NOMO-1 (cell line): ENCODE measurements at regions not wholly inside any gene's neighbourhood (a gene's known extent, or its start where the extent isn't known, plus 50 kb on each side); places are given as distances from the start of the nearest gene placed in this dataset.
"Not testable (repeated sequence)": the region's sequence is repeated elsewhere in the genome, so short reads cannot be mapped to it uniquely, and the experiment has no call there.

Experiments
- DNase-seq, 2 experiments: peaks; one replicate each; lab custom pipeline; 2025; ENCODE audit not compliant: unreplicated experiment in 2 of 2; lab: John Stamatoyannopoulos, UW

GRCh38 chr5:167939686-167940085 is 351.8 kb upstream of the WWC1 start:
- no peak for DNase-seq

- DNase-seq: no peak
Measured at GRCh38 chr5:167940911-167941310, 350.5 kb upstream of the WWC1 start.

GRCh38 chr5:167941556-167941955 is 349.9 kb upstream of the WWC1 start:
- not testable (repeated sequence) for DNase-seq

DNA sequence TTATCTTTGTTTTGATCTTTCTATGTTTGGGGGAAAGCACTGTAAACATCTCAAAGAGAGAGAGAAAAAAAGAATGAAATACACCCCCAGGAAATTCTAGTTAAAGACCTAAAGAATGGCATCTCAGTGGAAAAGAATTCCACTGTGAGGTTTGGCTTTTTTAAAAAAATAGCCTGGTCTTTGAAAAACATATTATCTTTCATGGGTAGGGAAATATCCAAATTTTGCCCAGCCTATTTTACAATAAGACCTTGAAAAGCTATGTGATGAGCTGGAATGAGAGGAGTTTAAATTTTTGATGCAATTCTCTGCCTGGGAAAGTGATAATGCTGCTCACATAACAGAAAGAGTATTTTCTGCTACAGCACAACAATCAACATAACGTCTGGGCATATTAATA is 348.1 kb upstream of the WWC1 start:
- no peak for DNase-seq

DNA sequence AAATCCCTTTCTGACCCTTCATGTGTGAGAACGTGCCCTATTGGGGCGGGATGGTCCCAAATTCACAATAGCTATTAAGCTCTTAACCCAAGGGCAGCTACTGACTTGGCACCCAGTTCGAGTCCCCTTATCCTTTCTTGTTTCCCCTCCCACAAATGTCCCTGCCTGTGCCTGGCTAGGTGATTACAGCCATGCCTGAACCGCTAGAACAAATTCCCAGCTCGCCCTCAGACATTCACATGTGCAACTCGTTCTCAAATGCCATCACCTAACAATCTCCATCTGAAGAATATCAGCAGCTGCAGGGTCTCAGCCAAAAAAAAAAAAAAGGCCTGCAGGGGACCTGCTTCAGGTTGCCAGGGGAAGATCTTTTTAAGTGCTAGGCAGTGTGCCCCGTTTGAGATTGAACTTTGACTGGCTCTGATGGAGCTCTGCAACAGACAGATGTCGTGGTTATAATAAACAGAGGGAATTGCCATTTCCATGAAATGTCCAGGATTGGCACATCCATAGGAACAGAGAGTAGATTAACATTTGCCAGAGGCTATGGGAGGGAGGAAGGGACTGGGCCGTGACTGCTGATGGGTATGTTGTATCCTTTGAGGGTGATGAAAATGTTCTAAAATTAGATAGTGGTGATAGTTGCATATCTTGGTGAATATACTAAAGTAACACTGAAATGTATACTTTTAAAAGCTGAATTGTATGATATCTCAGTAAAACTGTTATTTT is 347.2 kb upstream of the WWC1 start:
- no peak for DNase-seq

- DNase-seq: no peak
Measured at GRCh38 chr5:167945542-167946384, 345.7 kb upstream of the WWC1 start.

DNA sequence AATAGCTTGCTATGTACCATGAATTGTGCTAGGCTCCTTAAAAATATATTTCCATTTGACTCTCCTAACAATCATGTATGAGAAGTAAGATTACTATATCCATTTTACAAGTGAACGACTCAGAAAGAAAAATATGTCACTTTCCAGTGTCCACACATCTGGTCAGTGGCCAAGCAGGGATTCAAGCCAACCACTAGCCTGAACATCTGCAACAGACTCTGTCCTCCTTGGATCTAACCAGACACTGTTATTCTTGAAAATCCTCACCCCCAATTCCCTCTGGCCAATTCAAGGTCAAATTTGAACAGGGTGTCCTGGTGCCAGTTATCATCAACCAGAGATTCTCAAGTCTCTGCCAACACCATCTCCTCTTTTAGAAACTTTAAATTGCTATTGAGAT is 344.1 kb upstream of the WWC1 start:
- no peak for DNase-seq

DNA sequence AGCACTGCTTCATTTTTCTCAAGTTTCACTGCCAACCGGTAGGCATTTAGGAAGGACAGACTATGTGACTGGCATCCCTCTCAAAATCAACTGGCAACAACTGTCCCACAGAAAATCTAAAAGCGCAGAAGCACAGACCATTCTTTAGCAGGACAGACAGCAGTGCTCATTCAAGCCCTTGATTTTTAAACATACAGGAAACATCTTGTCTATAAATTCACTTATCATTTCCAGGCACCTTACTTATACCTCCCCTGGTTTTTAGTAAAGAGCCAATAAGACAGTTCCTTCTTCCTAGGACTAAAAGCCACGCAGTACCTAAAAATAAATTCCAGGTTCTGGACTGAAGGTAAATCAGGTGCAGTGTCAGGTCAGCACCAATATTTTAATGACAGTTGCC is 343.2 kb upstream of the WWC1 start:
- no peak for DNase-seq

GRCh38 chr5:167949435-167949834 is 342.0 kb upstream of the WWC1 start:
- DNase-seq: no peak

- no peak for DNase-seq
Measured at GRCh38 chr5:167950126-167950721, 341.2 kb upstream of the WWC1 start.

GRCh38 chr5:167951116-167951515 is 340.3 kb upstream of the WWC1 start:
- DNase-seq: no peak

- no peak for DNase-seq
Measured at GRCh38 chr5:167952278-167952995, 339.0 kb upstream of the WWC1 start.

DNA sequence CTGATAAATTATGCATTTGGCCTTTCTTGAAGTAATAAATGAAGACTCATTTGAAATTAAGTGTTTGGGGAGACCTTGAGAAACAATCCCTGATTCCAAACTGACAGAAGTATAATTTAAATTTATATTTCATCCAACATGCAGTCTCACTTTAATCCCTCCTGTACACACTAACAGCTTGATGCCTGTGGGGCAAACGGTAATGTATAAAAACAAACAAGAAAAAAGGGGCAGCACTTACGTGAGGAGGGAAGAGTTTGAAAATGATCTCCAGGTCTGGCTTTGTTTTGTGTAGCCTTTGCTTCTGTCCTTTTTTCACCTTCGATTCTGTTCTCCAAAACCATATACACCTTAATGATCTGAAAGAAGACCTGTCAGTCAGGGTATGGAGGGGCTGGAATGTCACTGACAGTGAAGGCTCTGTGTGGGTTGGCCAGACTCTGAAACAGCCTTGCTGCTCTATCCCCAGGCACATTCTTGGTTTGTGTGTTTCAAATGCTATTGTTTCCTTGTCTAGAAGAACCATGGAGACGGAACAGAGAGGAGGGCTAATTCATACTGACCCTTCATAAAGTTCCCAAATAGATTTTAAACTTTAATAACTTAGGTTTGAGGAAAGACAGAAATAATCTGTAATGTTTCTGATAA is 338.2 kb upstream of the WWC1 start:
- DNase-seq: no peak

GRCh38 chr5:167961731-167962130 is 329.7 kb upstream of the WWC1 start:
- no peak for DNase-seq

GRCh38 chr5:167964529-167964928 is 326.9 kb upstream of the WWC1 start:
- no peak for DNase-seq

- DNase-seq: no peak
Measured at GRCh38 chr5:167965710-167966109, 325.7 kb upstream of the WWC1 start.

- no peak for DNase-seq
Measured at GRCh38 chr5:167966979-167967378, 324.5 kb upstream of the WWC1 start.

DNA sequence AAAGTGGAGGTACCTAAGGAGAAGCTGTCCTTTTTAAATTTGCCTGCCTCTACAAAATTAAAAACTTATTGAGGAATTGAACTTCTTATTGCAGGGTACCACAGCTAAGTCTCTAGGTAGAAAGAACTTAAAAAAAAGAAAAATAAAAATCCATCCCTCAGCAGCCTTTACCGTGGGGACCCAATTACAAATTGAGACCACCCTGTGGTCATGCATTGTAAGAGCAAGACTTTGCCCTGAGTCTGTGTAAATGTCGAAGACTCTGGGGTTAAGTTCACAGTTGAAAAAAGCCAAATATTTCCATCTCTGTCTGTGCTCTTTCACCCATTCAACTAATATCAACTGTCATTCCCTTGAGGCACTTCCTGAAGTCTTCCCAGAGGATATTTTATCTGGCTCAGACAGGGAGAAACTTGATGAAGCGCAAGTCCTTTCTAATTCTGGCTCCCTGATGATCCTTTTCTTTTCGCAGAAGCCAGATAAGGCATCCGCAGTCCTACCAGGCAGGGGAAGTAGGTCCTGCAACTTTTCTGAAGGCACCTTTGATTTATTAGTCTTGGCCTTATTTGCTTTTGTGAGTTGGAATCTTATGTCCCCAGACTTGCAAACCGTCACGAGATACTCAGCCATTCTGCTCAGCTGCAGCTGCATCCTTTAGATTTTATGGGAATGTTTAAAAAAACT is 323.8 kb upstream of the WWC1 start:
- DNase-seq: no peak

DNA sequence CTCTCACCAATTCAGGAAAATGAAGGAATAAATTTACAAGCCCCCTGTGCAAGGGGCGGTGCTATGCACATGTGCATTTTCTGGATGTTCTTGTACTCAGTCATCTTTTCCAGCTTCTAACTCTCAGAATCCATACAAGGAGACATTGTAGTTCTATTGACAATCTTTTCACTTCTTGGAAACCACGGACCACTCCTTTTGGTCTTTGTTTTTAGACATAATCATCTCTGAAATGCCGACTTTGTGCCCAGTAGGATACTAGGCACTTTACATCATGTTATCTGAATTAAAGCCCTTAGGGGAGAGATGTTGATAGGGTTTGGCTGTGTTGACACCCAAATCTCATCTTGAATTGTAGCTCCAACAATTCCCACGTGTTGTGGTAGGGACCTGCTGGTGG is 322.6 kb upstream of the WWC1 start:
- DNase-seq: no peak

- no peak for DNase-seq
Measured at GRCh38 chr5:167969998-167970397, 321.4 kb upstream of the WWC1 start.
